ENCODE measurements at regions not wholly inside any gene's neighbourhood (a gene's known extent, or its start where the extent isn't known, plus 50 kb on each side); places are given as distances from the start of the nearest gene placed in this dataset.
"Not testable (repeated sequence)": the region's sequence is repeated elsewhere in the genome, so short reads cannot be mapped to it uniquely, and the experiment has no call there.

GRCh38 chr22:25388415-25388814, 169.0 kb downstream of the CRYBB2 start:
- Histone ChIP-seq H3K9me3 (ENCODE audit: control insufficient read depth, insufficient read depth, low read length) (no peaks in the 10 kb centered on the region), H3K4me1 (ENCODE audit: insufficient read depth, low read length) (peaks cover 44% of the 10 kb centered on the region), H3K36me3 (ENCODE audit: insufficient read depth, low read length) (no peaks in the 10 kb centered on the region), H3K9ac (ENCODE audit: low read depth, low read length) (no peak overlapping the region)

GRCh38 chr22:25388866-25389540, 169.6 kb downstream of the CRYBB2 start:
- H3K9me3 ChIP-seq (ENCODE audit: control insufficient read depth, insufficient read depth, low read length) = no peaks in the 10 kb centered on the region
- no peak overlapping the region for H3K9ac ChIP-seq (ENCODE audit: low read depth, low read length)
- H3K36me3 ChIP-seq (ENCODE audit: insufficient read depth, low read length) = no peaks in the 10 kb centered on the region
- H3K4me1 ChIP-seq (ENCODE audit: insufficient read depth, low read length) = peaks cover 39% of the 10 kb centered on the region

GRCh38 chr22:25389541-25389919, 170.1 kb downstream of the CRYBB2 start:
- Histone ChIP-seq H3K36me3 (ENCODE audit: insufficient read depth, low read length) (no peaks in the 10 kb centered on the region), H3K9me3 (ENCODE audit: control insufficient read depth, insufficient read depth, low read length) (no peaks in the 10 kb centered on the region), H3K4me1 (ENCODE audit: insufficient read depth, low read length) (peaks cover 34% of the 10 kb centered on the region), H3K9ac (ENCODE audit: low read depth, low read length) (no peak overlapping the region)

GRCh38 chr22:25390297-25391240, 171.1 kb downstream of the CRYBB2 start:
- Histone ChIP-seq H3K9ac (ENCODE audit: low read depth, low read length) (no peak overlapping the region), H3K4me1 (ENCODE audit: insufficient read depth, low read length) (peaks cover 34% of the 10 kb centered on the region), H3K9me3 (ENCODE audit: control insufficient read depth, insufficient read depth, low read length) (no peaks in the 10 kb centered on the region), H3K36me3 (ENCODE audit: insufficient read depth, low read length) (no peaks in the 10 kb centered on the region)

- H3K4me1 ChIP-seq (ENCODE audit: insufficient read depth, low read length) = peaks cover 15% of the 10 kb centered on the region; the same call in 1 of the 2 replicates
- no peak overlapping the region for H3K9ac ChIP-seq (ENCODE audit: low read depth, low read length)
Measured at GRCh38 chr22:25392584-25392983, 171.9 kb upstream of the GRK3 start.

GRCh38 chr22:25393121-25393805, 171.2 kb upstream of the GRK3 start:
- H3K36me3 ChIP-seq (ENCODE audit: insufficient read depth, low read length) = no peaks in the 10 kb centered on the region
- H3K9me3 ChIP-seq (ENCODE audit: control insufficient read depth, insufficient read depth, low read length) = no peaks in the 10 kb centered on the region
- no peak overlapping the region for H3K9ac ChIP-seq (ENCODE audit: low read depth, low read length)
- H3K4me1 ChIP-seq (ENCODE audit: insufficient read depth, low read length) = peaks cover 12% of the 10 kb centered on the region; the same call in 1 of the 2 replicates

More at GRCh38 chr22:25392584-25392983, 171.9 kb upstream of the GRK3 start:
- no peaks in the 10 kb centered on the region for H3K9me3 ChIP-seq (ENCODE audit: control insufficient read depth, insufficient read depth, low read length)
- H3K36me3 ChIP-seq (ENCODE audit: insufficient read depth, low read length) = no peaks in the 10 kb centered on the region

- H3K4me1 ChIP-seq (ENCODE audit: insufficient read depth, low read length) = no peaks in the 10 kb centered on the region
- H3K9me3 ChIP-seq (ENCODE audit: control insufficient read depth, insufficient read depth, low read length) = no peaks in the 10 kb centered on the region
- no peak overlapping the region for H3K9ac ChIP-seq (ENCODE audit: low read depth, low read length)
- H3K36me3 ChIP-seq (ENCODE audit: insufficient read depth, low read length) = no peaks in the 10 kb centered on the region
Measured at GRCh38 chr22:25395468-25395867, 169.0 kb upstream of the GRK3 start.

- no peak overlapping the region for H3K9ac ChIP-seq (ENCODE audit: low read depth, low read length)
- H3K4me1 ChIP-seq (ENCODE audit: insufficient read depth, low read length) = 0 out of 2 replicates have a peak, but pooled peaks cover 1% of the 10 kb centered on the region
Measured at GRCh38 chr22:25395915-25396314, 168.6 kb upstream of the GRK3 start.

GRCh38 chr22:25396615-25397200, 167.8 kb upstream of the GRK3 start:
- Histone ChIP-seq H3K4me1 (ENCODE audit: insufficient read depth, low read length) (peaks cover 4% of the 10 kb centered on the region; the same call in 1 of the 2 replicates), H3K36me3 (ENCODE audit: insufficient read depth, low read length) (no peaks in the 10 kb centered on the region), H3K9ac (ENCODE audit: low read depth, low read length) (no peak overlapping the region), H3K9me3 (ENCODE audit: control insufficient read depth, insufficient read depth, low read length) (no peaks in the 10 kb centered on the region)

More at GRCh38 chr22:25395915-25396314, 168.6 kb upstream of the GRK3 start:
- Histone ChIP-seq H3K36me3 (ENCODE audit: insufficient read depth, low read length) (no peaks in the 10 kb centered on the region), H3K9me3 (ENCODE audit: control insufficient read depth, insufficient read depth, low read length) (no peaks in the 10 kb centered on the region)

- Histone ChIP-seq H3K36me3 (ENCODE audit: insufficient read depth, low read length) (no peaks in the 10 kb centered on the region), H3K4me1 (ENCODE audit: insufficient read depth, low read length) (peaks cover 4% of the 10 kb centered on the region; the same call in 1 of the 2 replicates), H3K9ac (ENCODE audit: low read depth, low read length) (no peak overlapping the region), H3K9me3 (ENCODE audit: control insufficient read depth, insufficient read depth, low read length) (no peaks in the 10 kb centered on the region)
Measured at GRCh38 chr22:25397616-25398015, 166.9 kb upstream of the GRK3 start.

- H3K9me3 ChIP-seq (ENCODE audit: control insufficient read depth, insufficient read depth, low read length); H3K36me3 ChIP-seq (ENCODE audit: insufficient read depth, low read length); H3K9ac ChIP-seq (ENCODE audit: low read depth, low read length): not testable (repeated sequence)
- H3K4me1 ChIP-seq (ENCODE audit: insufficient read depth, low read length) = peaks cover 12% of the 10 kb centered on the region; the same call in 1 of the 2 replicates
Measured at GRCh38 chr22:25398591-25399062, 165.8 kb upstream of the GRK3 start.

GRCh38 chr22:25399649-25400151, 164.8 kb upstream of the GRK3 start:
- H3K4me1 ChIP-seq (ENCODE audit: insufficient read depth, low read length) = peaks cover 20% of the 10 kb centered on the region; the same call in 1 of the 2 replicates
- H3K9me3 ChIP-seq (ENCODE audit: control insufficient read depth, insufficient read depth, low read length) = no peaks in the 10 kb centered on the region
- H3K9ac ChIP-seq (ENCODE audit: low read depth, low read length) = no peak overlapping the region
- no peaks in the 10 kb centered on the region for H3K36me3 ChIP-seq (ENCODE audit: insufficient read depth, low read length)

- Histone ChIP-seq H3K4me1 (ENCODE audit: insufficient read depth, low read length) (peaks cover 20% of the 10 kb centered on the region; the same call in 1 of the 2 replicates), H3K9me3 (ENCODE audit: control insufficient read depth, insufficient read depth, low read length) (no peaks in the 10 kb centered on the region), H3K36me3 (ENCODE audit: insufficient read depth, low read length) (no peaks in the 10 kb centered on the region), H3K9ac (ENCODE audit: low read depth, low read length) (no peak overlapping the region)
Measured at GRCh38 chr22:25402160-25402500, 162.3 kb upstream of the GRK3 start.
